Mucosa of rectum (tissue), 2 donors: ENCODE measurements at regions not wholly inside any gene's neighbourhood (a gene's known extent, or its start where the extent isn't known, plus 50 kb on each side); places are given as distances from the start of the nearest gene placed in this dataset.

ENCODE experiments used
- H3K27ac ChIP-seq, 2 donors: one replicate each; pipeline ENCODE4 v1.7.0; 2013; ENCODE audit warnings: inconsistent platforms in 2 of 2, low read depth in 2 of 2, low read length in 2 of 2
- H3K27me3 ChIP-seq, 2 donors: one replicate each; pipeline ENCODE4 v1.7.0; 2013; ENCODE audit warnings: low read length in 2 of 2; ENCODE audit not compliant: control insufficient read depth in 2 of 2, insufficient read depth in 2 of 2
- H3K36me3 ChIP-seq, 2 donors: one replicate each; pipeline ENCODE4 v1.7.0; 2013; ENCODE audit warnings: low read length in 2 of 2; ENCODE audit not compliant: control insufficient read depth in 2 of 2, insufficient read depth in 2 of 2
- H3K4me1 ChIP-seq, 2 donors: one replicate each; pipeline ENCODE4 v1.7.0; 2013; ENCODE audit warnings: low read length in 2 of 2, mild to moderate bottlenecking in 1 of 2; ENCODE audit not compliant: control insufficient read depth in 2 of 2, insufficient read depth in 2 of 2
- H3K4me3 ChIP-seq, 2 donors: one replicate each; pipeline ENCODE4 v1.7.0; 2013; ENCODE audit warnings: low read length in 2 of 2
- H3K9ac ChIP-seq, 2 donors: one replicate each; pipeline ENCODE4 v1.7.0; 2013; ENCODE audit warnings: low read length in 2 of 2, low read depth in 1 of 2, mild to moderate bottlenecking in 1 of 2
- H3K9me3 ChIP-seq, 2 donors: one replicate each; pipeline ENCODE4 v1.7.0; 2013; ENCODE audit warnings: low read length in 2 of 2; ENCODE audit not compliant: control insufficient read depth in 2 of 2
- donor health status: healthy.
- donor health status: Normal muscosa, but diverticular disease.

DNA sequence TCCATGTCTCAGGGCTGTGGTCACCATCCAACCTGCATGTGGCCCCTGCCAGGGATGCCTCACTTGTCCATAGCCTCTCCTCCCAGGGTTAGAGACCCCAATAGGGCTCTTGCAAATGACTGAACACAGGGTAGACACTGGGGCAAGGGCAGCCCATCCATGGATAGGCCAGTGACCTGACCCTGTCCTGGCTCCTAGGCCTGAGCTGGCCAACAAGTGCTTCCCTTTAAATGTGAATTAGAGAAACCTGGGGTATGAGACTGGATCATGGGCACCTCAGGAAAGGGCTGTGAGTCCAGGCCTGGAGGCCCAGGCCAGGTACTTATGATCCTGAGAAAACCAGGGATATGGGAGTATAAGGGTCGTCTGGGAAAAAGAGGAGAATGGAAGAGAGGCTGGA lies 64.5 kb downstream of the COPS8 start:
- Histone ChIP-seq H3K4me1 (no peaks in the 10 kb centered on the region), H3K27ac (no peak overlapping the region), H3K27me3 (no peaks in the 10 kb centered on the region), H3K36me3 (no peaks in the 10 kb centered on the region), H3K9ac (no peak overlapping the region), H3K4me3 (no peak overlapping the region), H3K9me3 (peaks cover 2% of the 10 kb centered on the region in 2 donors)

DNA sequence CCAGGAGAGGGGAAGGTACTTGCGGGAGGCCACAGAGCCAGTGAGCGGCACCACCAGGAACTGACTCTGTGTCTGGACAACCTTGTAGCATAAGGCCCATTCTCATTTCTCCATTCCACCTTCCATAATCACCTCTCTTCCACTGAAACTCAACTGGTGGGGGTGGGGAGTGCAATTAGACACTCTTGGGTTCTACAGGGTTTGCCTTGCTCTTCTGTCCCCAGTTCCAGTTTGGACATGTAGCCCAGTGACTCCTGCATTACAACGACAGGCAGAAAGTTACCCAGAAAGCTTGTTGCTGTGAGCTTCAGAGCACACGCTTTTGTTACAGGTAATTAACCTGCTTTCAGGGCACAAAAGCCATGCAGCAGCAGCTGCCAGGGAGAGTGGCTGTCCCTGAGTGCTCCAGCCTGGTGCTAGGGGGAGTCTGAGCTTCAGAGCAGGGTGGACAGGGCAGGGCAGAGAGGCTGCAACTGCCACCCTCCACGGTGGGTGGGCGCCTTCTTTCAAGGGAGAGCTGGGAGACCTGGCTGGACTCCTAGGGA lies 65.2 kb downstream of the COPS8 start:
- Histone ChIP-seq H3K27me3 (no peaks in the 10 kb centered on the region), H3K9ac (no peak overlapping the region), H3K9me3 (peaks cover 2% of the 10 kb centered on the region in 2 donors), H3K4me1 (no peaks in the 10 kb centered on the region), H3K36me3 (no peaks in the 10 kb centered on the region), H3K4me3 (no peak overlapping the region), H3K27ac (no peak overlapping the region)

DNA sequence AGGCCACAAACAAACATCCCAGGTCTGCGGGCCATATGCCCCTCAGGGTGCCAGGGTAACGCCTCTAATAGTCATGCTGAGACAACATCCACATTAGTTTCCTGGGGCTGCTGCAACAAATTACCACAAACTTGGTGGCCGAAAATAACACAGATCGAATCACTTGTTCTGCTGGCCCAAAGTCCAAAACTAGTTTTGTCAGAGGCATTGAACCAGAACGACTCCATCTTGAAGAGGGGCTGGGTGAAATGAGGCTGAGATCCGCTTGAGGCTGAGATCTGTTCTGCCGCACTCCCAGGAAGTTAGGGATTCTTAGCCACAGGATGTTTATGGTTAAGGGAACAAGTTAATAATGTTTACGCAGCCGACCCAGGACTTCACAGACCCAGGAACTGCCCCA lies 66.7 kb downstream of the COPS8 start:
- Histone ChIP-seq H3K36me3 (no peaks in the 10 kb centered on the region), H3K4me1 (no peaks in the 10 kb centered on the region), H3K27ac (no peak overlapping the region), H3K9ac (no peak overlapping the region), H3K27me3 (no peaks in the 10 kb centered on the region), H3K9me3 (peaks cover 2% of the 10 kb centered on the region in 2 donors), H3K4me3 (no peak overlapping the region)

DNA sequence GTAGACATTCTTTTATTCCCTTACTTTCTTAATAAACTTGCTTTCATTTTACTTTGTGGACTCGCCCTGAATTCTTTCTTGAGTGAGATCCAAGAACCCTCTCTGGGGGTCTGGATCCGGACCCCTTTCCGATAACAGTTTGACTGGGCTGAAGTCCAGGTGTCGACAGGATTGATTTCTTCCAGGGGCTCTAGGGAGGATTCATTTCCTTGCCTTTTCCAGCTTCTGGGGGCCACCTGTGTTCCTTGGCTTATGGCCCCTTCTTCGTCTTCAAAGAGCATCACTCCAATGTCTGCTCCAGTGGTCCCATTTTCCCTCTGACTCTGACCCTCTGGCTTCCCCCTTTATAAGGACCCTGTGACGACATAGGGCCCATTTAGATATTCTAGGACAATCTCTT lies 67.5 kb downstream of the COPS8 start:
- Histone ChIP-seq H3K27me3 (no peaks in the 10 kb centered on the region), H3K27ac (no peak overlapping the region), H3K4me3 (no peak overlapping the region), H3K9ac (no peak overlapping the region), H3K4me1 (no peaks in the 10 kb centered on the region), H3K9me3 (peaks cover 0 to 2% of the 10 kb centered on the region in 2 donors), H3K36me3 (no peaks in the 10 kb centered on the region)

DNA sequence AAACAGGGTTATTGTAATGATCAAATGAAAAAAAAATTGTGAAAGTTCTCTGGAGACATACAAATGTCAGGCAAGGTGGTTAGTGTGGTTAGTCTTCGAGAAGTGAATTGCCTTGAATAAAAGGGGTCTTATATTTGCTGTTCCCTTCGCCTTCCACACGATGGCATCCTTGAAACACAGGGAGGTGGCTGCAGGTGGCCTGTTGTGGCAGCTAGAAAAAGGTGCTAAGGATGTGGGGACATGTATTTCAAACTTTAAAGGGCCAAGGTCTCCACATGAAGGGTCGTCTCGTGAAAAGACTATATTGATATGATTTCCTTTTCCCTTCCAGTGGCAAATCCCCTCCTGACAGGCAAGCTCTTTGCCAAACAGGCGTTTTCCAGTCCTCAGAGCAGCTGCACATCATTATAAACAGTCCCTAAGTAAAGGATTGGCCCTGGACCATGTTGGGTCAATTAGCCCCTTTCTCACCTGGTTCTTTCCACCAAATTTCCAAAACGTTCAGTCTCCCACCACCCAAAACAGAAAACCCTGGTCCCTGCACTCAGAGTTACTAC lies 68.5 kb downstream of the COPS8 start:
- Histone ChIP-seq H3K9me3 (no peaks in the 10 kb centered on the region), H3K4me3 (no peak overlapping the region), H3K36me3 (no peaks in the 10 kb centered on the region), H3K9ac (no peak overlapping the region), H3K27me3 (no peaks in the 10 kb centered on the region), H3K27ac (no peak overlapping the region), H3K4me1 (no peaks in the 10 kb centered on the region)

DNA sequence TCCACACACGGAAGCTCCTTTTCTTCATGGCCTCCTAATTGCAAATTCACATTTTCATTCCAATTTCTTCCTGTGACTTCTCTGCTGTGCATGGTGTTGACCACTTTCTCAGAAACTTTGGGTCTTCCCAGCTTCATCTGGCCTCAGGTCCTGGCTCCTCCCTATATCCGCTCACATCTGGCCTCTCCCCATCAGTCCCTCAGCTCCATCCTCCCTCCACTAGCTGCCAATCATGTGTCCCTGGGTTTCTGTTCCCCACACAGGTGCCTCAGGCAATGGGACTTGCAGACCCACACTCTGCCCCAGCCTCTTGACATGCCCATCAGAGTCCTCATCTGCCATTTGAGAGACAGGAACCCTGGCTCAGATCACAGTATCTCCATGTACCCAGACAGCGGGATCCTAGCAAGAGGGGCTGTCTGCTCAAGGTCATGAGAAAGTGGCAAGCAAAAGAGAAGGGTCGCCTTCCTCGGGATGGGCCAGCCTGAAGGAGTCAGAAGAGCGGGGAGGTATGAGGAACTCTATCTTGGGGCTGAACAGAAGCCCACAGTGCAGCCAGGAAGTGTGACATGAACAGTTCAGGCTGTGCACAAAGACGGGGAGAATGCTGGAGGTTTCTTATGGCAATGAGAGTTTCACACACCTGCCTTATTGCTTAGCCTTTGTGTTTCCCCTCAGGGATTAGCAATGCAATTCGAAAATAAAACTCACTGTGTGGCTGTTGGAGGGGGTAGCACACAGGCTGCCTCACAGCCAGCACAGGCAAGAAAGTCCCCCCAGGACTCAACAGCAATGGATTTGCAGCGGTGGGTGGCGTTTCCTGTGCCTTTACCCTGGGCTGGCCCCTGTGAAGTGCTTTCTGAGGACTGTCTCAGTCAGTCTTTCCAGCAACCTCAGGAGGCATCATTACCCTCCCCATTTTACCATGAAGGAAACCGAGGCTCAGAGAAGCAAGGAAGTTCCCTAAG lies 69.5 kb downstream of the COPS8 start:
- Histone ChIP-seq H3K9me3 (no peaks in the 10 kb centered on the region), H3K36me3 (no peaks in the 10 kb centered on the region), H3K27me3 (no peaks in the 10 kb centered on the region), H3K4me1 (no peaks in the 10 kb centered on the region), H3K4me3 (no peak overlapping the region), H3K9ac (no peak overlapping the region), H3K27ac (peak overlapping the region in 1 of 2 donors; percentile 10)

DNA sequence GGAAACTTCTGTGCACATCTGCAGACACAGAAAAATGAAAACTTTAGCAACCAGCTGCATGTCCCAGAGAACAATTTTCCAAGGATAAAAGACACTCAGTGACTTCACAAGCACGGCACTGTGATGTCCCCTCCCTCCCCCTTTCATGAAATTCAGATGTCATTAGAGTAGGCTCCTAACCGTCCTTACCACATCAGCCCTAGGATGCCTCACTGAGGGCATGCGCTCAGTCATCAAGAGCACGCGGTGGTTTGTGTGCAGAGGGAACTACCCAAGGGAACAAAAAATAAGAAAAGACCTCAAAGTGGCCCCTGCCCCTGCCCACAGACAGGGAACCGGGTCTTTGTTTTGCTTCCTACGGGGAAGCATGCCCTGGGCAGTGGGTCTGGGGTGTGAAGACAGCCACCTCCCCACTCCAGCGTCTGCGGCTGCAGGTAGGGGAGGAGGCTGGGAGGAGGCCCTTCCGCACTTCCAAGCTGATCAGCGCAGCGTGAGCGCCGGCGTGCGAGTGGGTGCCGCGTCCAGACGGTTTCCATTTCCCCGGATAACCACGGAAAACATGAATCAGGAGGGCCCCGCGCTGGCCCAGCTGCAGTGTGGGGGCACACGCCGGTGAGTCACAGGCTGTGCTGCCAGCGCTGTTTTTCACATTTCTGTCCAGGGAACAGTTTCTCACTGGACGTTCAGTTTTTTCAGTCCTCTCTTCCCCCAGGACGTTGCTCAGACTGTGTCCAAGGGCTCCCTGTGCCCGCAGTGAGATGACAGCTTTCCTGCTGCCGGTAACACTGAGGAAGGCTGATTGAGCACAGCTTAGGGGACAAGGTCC lies 70.6 kb downstream of the COPS8 start:
- Histone ChIP-seq H3K4me3 (no peak overlapping the region), H3K9me3 (no peaks in the 10 kb centered on the region), H3K9ac (no peak overlapping the region), H3K27ac (peak overlapping the region in 1 of 2 donors; percentile 48), H3K4me1 (peaks cover 0 to 4% of the 10 kb centered on the region in 2 donors), H3K36me3 (no peaks in the 10 kb centered on the region), H3K27me3 (no peaks in the 10 kb centered on the region)

DNA sequence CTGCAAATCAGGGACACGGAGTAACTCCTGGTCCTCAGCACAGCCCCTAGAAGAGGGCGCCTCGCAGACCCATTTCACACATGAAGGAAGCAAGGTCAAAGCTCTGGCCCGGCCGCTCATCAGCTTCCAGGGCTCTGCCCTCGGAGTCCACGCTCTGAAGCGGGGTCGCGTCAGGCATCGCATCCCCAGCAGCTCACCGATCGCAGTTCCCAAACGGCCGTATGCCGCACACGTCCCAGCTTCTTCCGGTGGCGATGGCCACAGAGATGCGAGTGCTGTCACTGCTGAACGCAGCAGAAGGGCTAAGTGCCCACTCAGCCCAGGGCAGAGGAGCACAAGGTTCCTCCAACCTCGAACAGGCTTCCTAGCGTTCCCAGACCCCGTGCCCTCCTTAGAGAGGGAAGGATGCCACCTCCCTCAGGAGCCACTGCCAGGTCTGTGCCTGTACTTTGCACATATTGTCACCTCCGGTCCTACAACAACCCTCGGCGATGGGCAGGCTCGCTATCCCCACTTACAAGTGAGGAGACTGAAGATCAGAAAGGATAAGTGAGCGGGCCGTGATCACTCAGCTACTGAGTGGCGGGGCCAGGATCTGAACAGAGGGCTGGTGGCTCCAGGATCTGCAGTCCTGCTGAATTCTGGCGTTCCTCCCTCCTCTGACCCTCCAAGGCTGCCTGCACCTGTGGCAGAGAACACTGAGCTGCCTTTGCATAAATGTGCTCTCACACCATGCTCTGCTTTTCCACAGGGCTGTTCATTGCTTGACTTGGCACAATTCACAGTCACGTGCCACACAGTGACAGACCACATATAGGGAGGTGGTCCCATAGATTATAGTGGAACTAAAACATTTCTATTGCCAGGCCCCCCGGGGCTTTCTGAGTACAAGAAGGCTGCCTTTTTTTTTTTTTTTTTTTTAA lies 71.4 kb downstream of the COPS8 start:
- Histone ChIP-seq H3K9ac (no peak overlapping the region), H3K36me3 (no peaks in the 10 kb centered on the region), H3K9me3 (no peaks in the 10 kb centered on the region), H3K4me1 (peaks cover 0 to 4% of the 10 kb centered on the region in 2 donors), H3K27me3 (no peaks in the 10 kb centered on the region), H3K27ac (peak overlapping the region in 1 of 2 donors; percentile 19), H3K4me3 (no peak overlapping the region)

DNA sequence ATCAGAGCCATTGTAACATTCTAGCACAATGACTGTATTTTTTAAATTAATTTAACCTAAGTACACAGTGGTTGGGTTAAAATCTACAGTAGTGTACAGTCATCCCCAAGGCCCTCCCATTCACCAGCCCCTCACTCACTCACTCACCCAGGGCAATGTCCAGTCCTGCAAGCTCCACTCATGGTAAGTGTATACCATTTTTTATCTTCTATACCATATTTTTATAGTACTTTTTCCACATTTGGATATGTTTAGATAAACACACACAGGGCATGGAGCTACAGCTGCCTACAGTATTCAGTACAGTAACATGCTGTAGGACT lies 72.1 kb downstream of the COPS8 start:
- Histone ChIP-seq H3K36me3 (no peaks in the 10 kb centered on the region), H3K27ac (no peak overlapping the region), H3K9ac (no peak overlapping the region), H3K4me1 (peaks cover 0 to 4% of the 10 kb centered on the region in 2 donors), H3K4me3 (no peak overlapping the region), H3K27me3 (no peaks in the 10 kb centered on the region), H3K9me3 (no peaks in the 10 kb centered on the region)
